SU-DHL-6 (cell line): ENCODE measurements at regions not wholly inside any gene's neighbourhood (a gene's known extent, or its start where the extent isn't known, plus 50 kb on each side); places are given as distances from the start of the nearest gene placed in this dataset.

Source experiments
- EZH2phosphoT487 ChIP-seq: fragments of 200-600 bp; sonication (generic), shearing (Covaris generic); conservative IDR thresholded peaks from 2 replicates; pipeline ENCODE4 v1.6.1; 2018; ENCODE audit warnings: mild to moderate bottlenecking, antibody characterized with exemption, low read length, moderate library complexity, mixed read lengths
- TF ChIP-seq, protein P1 (sequence below): fragments of 200-600 bp; sonication (generic); IDR thresholded peaks from one replicate; pipeline ENCODE4 v1.5.1; 2017; ENCODE audit warnings: antibody characterized with exemption, mild to moderate bottlenecking, low read length, moderate library complexity; ENCODE audit not compliant: insufficient read depth, poor library complexity, severe bottlenecking

DNA sequence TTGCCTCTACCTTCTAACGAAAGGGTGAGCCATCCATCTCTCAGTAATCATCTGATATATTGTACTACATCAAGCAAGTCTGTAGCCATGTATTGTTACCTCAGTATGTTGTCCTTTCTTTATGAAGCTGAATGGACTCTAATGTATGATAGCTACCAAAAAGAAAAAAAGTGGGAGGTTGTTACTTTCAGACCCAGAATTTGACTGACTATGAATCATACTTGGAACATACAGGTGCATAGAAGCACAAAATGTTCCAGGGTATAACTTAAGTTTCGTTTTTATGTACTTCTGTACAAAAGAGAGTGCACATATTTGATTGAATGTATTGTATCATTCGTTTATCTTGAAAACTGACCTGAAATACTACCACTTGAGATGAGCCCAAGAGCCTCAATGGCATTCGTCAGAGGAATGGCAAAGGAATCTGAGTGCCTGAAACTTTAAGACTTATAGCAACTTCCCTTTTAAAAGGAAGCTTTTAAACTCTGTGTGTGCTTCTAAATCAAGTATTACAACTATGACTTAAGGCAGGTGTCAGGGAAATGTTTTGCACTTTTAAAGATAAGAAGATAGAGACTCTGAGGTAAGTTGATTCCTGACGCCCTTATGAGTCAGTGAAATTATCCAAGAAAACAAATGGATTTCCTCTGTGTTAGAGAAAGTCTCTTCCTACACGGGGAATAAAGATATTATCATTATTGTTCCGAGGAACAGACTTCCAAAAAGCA lies 951.5 kb downstream of the GALC start:
- TF ChIP-seq, protein P1, sequence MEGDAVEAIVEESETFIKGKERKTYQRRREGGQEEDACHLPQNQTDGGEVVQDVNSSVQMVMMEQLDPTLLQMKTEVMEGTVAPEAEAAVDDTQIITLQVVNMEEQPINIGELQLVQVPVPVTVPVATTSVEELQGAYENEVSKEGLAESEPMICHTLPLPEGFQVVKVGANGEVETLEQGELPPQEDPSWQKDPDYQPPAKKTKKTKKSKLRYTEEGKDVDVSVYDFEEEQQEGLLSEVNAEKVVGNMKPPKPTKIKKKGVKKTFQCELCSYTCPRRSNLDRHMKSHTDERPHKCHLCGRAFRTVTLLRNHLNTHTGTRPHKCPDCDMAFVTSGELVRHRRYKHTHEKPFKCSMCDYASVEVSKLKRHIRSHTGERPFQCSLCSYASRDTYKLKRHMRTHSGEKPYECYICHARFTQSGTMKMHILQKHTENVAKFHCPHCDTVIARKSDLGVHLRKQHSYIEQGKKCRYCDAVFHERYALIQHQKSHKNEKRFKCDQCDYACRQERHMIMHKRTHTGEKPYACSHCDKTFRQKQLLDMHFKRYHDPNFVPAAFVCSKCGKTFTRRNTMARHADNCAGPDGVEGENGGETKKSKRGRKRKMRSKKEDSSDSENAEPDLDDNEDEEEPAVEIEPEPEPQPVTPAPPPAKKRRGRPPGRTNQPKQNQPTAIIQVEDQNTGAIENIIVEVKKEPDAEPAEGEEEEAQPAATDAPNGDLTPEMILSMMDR: no peak
- no peak for TF ChIP-seq EZH2phosphoT487
